ENCODE measurements at regions not wholly inside any gene's neighbourhood (a gene's known extent, or its start where the extent isn't known, plus 50 kb on each side); places are given as distances from the start of the nearest gene placed in this dataset.

GRCh38 chr11:42085736-42086135 lies 626.3 kb upstream of the LRRC4C start:
- no peak overlapping the region for H3K4me3 ChIP-seq (ENCODE audit: control insufficient read depth, low read depth, low read length)
- no peak for DNase-seq (ENCODE audit: low read depth)
- TF ChIP-seq CTCF (IDR thresholded peaks at IDR 0.05; ENCODE audit: control insufficient read depth, insufficient read depth, low read depth, low read length, missing control alignments) = no peak

- H3K4me3 ChIP-seq (ENCODE audit: control insufficient read depth, low read depth, low read length) = no peak overlapping the region
- DNase-seq (ENCODE audit: low read depth) = no peak
- TF ChIP-seq CTCF (IDR thresholded peaks at IDR 0.05; ENCODE audit: control insufficient read depth, insufficient read depth, low read depth, low read length, missing control alignments) = no peak
These were observed 634.1 kb upstream of the LRRC4C start for GRCh38 chr11:42093541-42093940.

GRCh38 chr11:42098075-42098474 lies 638.6 kb upstream of the LRRC4C start:
- no peak for DNase-seq (ENCODE audit: low read depth)
- no peak for TF ChIP-seq CTCF (IDR thresholded peaks at IDR 0.05; ENCODE audit: control insufficient read depth, insufficient read depth, low read depth, low read length, missing control alignments)

GRCh38 chr11:42112866-42113265 lies 653.4 kb upstream of the LRRC4C start:
- no peak overlapping the region for H3K4me3 ChIP-seq (ENCODE audit: control insufficient read depth, low read depth, low read length)
- DNase-seq (ENCODE audit: low read depth) = no peak
- TF ChIP-seq CTCF (IDR thresholded peaks at IDR 0.05; ENCODE audit: control insufficient read depth, insufficient read depth, low read depth, low read length, missing control alignments) = no peak

More at GRCh38 chr11:42098075-42098474, 638.6 kb upstream of the LRRC4C start:
- H3K4me3 ChIP-seq (ENCODE audit: control insufficient read depth, low read depth, low read length) = no peak overlapping the region

GRCh38 chr11:42114927-42115326 lies 655.5 kb upstream of the LRRC4C start:
- no peak for TF ChIP-seq CTCF (IDR thresholded peaks at IDR 0.05; ENCODE audit: control insufficient read depth, insufficient read depth, low read depth, low read length, missing control alignments)
- no peak overlapping the region for H3K4me3 ChIP-seq (ENCODE audit: control insufficient read depth, low read depth, low read length)
- no peak for DNase-seq (ENCODE audit: low read depth)

GRCh38 chr11:42138454-42138853 lies 679.0 kb upstream of the LRRC4C start:
- DNase-seq (ENCODE audit: low read depth) = no peak
- no peak overlapping the region for H3K4me3 ChIP-seq (ENCODE audit: control insufficient read depth, low read depth, low read length)

More at GRCh38 chr11:42138454-42138853, 679.0 kb upstream of the LRRC4C start:
- TF ChIP-seq CTCF (IDR thresholded peaks at IDR 0.05; ENCODE audit: control insufficient read depth, insufficient read depth, low read depth, low read length, missing control alignments) = no peak

Data from AG09309 (cell line).